COLO829 (cell line): ENCODE measurements at regions not wholly inside any gene's neighbourhood (a gene's known extent, or its start where the extent isn't known, plus 50 kb on each side); places are given as distances from the start of the nearest gene placed in this dataset.
"Not testable (repeated sequence)": the region's sequence is repeated elsewhere in the genome, so short reads cannot be mapped to it uniquely, and the experiment has no call there.

ENCODE experiments used
- DNase-seq: peaks from one replicate; pipeline ENCODE4 v3.0.0; 2012; ENCODE audit warnings: low spot score

GRCh38 chr3:152153115-152153514 lies 115.6 kb upstream of the MBNL1 start:
- not testable (repeated sequence) for DNase-seq

- no peak for DNase-seq
Observed at GRCh38 chr3:152155246-152156020, 113.3 kb upstream of the MBNL1 start.

GRCh38 chr3:152156880-152157279 lies 111.8 kb upstream of the MBNL1 start:
- no peak for DNase-seq

- no peak for DNase-seq
Observed at GRCh38 chr3:152157337-152157736, 111.4 kb upstream of the MBNL1 start.

GRCh38 chr3:152159328-152159727 lies 109.4 kb upstream of the MBNL1 start:
- no peak for DNase-seq

- no peak for DNase-seq
Observed at GRCh38 chr3:152160350-152161011, 108.2 kb upstream of the MBNL1 start.

GRCh38 chr3:152172460-152172859 lies 96.3 kb upstream of the MBNL1 start:
- DNase-seq: no peak

GRCh38 chr3:152173627-152174026 lies 95.1 kb upstream of the MBNL1 start:
- DNase-seq: no peak

GRCh38 chr3:152174876-152175527 lies 93.7 kb upstream of the MBNL1 start:
- DNase-seq: no peak

GRCh38 chr3:152175528-152175889 lies 93.2 kb upstream of the MBNL1 start:
- peak; percentile 38 for DNase-seq

GRCh38 chr3:152176241-152176640 lies 92.5 kb upstream of the MBNL1 start:
- DNase-seq: no peak

- DNase-seq: no peak
Observed at GRCh38 chr3:152176998-152177397, 91.7 kb upstream of the MBNL1 start.

- DNase-seq: no peak
Observed at GRCh38 chr3:152177757-152178156, 91.0 kb upstream of the MBNL1 start.

GRCh38 chr3:152183473-152183872 lies 85.3 kb upstream of the MBNL1 start:
- DNase-seq: peak; percentile 29

- no peak for DNase-seq
Observed at GRCh38 chr3:152184971-152185686, 83.6 kb upstream of the MBNL1 start.

- no peak for DNase-seq
Observed at GRCh38 chr3:152185891-152186630, 82.7 kb upstream of the MBNL1 start.

- no peak for DNase-seq
Observed at GRCh38 chr3:152190636-152191183, 78.0 kb upstream of the MBNL1 start.

- DNase-seq: no peak
Observed at GRCh38 chr3:152192050-152192449, 76.7 kb upstream of the MBNL1 start.

GRCh38 chr3:152192936-152193672 lies 75.6 kb upstream of the MBNL1 start:
- DNase-seq: no peak

- no peak for DNase-seq
Observed at GRCh38 chr3:152193673-152194267, 75.0 kb upstream of the MBNL1 start.
